H1 (cell line): ENCODE measurements at regions not wholly inside any gene's neighbourhood (a gene's known extent, or its start where the extent isn't known, plus 50 kb on each side); places are given as distances from the start of the nearest gene placed in this dataset.

Source experiments
- CTCF ChIA-PET: fragments of 300-600 bp; sonication (Branson Sonifier 250); formaldehyde crosslinking; loops from one replicate; lab custom pipeline; 2021; ENCODE audit not compliant: partially characterized antibody; lab: Charles Lee
- POLR2A ChIA-PET: fragments of 300-600 bp; sonication (Branson Sonifier 250); formaldehyde crosslinking; loops from one replicate; lab custom pipeline; 2021; ENCODE audit warnings: inconsistent platforms; ENCODE audit not compliant: partially characterized antibody; lab: Charles Lee
- DNase-seq, 2 experiments: peaks; one replicate each; pipeline versions ENCODE4 v3.0.0 to v3.0.0-alpha.2; 2010 to 2022; ENCODE audit warnings: low spot score in 2 of 2, low read depth in 1 of 2, mixed read lengths in 1 of 2
- FAIRE-seq: peaks from 2 replicates; lab custom pipeline; 2011; peaks lifted over from hg19 to GRCh38; lab: Jason Lieb, UNC
- H2AFZ ChIP-seq: 2 replicates; pipeline ENCODE4 v1.8.1; 2012; ENCODE audit warnings: low read length, inconsistent platforms
- H2AK5ac ChIP-seq: 2 replicates; pipeline ENCODE4 v1.6.1; 2013; ENCODE audit warnings: low read depth, low read length
- H2BK120ac ChIP-seq: replicated peaks from 2 replicates; pipeline ENCODE3; 2013; ENCODE audit warnings: low read depth, low read length, inconsistent platforms
- H2BK12ac ChIP-seq: 2 replicates; pipeline ENCODE4 v1.6.1; 2013; ENCODE audit warnings: low read depth, low read length
- H2BK15ac ChIP-seq: 2 replicates; pipeline ENCODE4 v1.6.1; 2013; ENCODE audit warnings: low read length
- H2BK20ac ChIP-seq: 2 replicates; pipeline ENCODE4 v1.6.1; 2013; ENCODE audit warnings: low read length
- H2BK5ac ChIP-seq: 2 replicates; pipeline ENCODE4 v1.6.1; 2013; ENCODE audit warnings: low read depth, low read length
- H3K14ac ChIP-seq: 2 replicates; pipeline ENCODE4 v1.6.1; 2013; ENCODE audit warnings: inconsistent platforms; ENCODE audit not compliant: insufficient read length
- H3K18ac ChIP-seq: 2 replicates; pipeline ENCODE4 v1.6.1; 2013; ENCODE audit warnings: low read length; ENCODE audit errors: extremely low read depth
- H3K23ac ChIP-seq: 2 replicates; pipeline ENCODE4 v1.6.1; 2013; ENCODE audit warnings: inconsistent platforms; ENCODE audit not compliant: insufficient read length
- H3K23me2 ChIP-seq: 2 replicates; pipeline ENCODE4 v1.6.1; 2013; ENCODE audit warnings: low read depth, low read length
- H3K27ac ChIP-seq: 2 replicates; pipeline ENCODE4 v1.6.1; 2011; ENCODE audit warnings: low read depth, low read length, inconsistent platforms
- H3K27me3 ChIP-seq, 4 experiments: replicated peaks in 1 of 4; 1 replicate in 1 of 4; 2 replicates in 3 of 4; pipeline versions ENCODE4 v1.6.1 to v1.8.1; 2011 to 2013; ENCODE audit warnings: low read length in 3 of 4, mild to moderate bottlenecking in 3 of 4, inconsistent platforms in 2 of 4, mixed read lengths in 2 of 4, moderate library complexity in 1 of 4; ENCODE audit not compliant: control insufficient read depth in 3 of 4, insufficient read depth in 3 of 4; ENCODE audit errors: extremely low read depth in 1 of 4
- H3K36me3 ChIP-seq, 4 experiments: 2 replicates each; pipeline versions ENCODE4 v1.6.1 to v1.8.1; 2011 to 2013; ENCODE audit warnings: mild to moderate bottlenecking in 4 of 4, low read length in 3 of 4, moderate library complexity in 2 of 4, control low read depth in 1 of 4, inconsistent platforms in 1 of 4; ENCODE audit not compliant: insufficient read depth in 4 of 4, control insufficient read depth in 2 of 4
- H3K4ac ChIP-seq: replicated peaks from 2 replicates; pipeline ENCODE3; 2013; ENCODE audit warnings: low read length, low read depth, mixed read lengths, inconsistent platforms; ENCODE audit not compliant: insufficient read length
- H3K4me1 ChIP-seq, 4 experiments: replicated peaks in 1 of 4; 1 replicate in 1 of 4; 2 replicates in 3 of 4; pipeline versions ENCODE4 v1.6.1 to v1.8.1; 2011 to 2013; ENCODE audit warnings: low read length in 3 of 4, inconsistent platforms in 2 of 4, mixed read lengths in 1 of 4; ENCODE audit not compliant: insufficient read depth in 4 of 4, control insufficient read depth in 3 of 4
- H3K4me2 ChIP-seq, 2 experiments: 2 replicates each; pipeline versions ENCODE4 v1.6.1 to v1.8.1; 2011 to 2013; ENCODE audit warnings: low read depth in 2 of 2, low read length in 2 of 2, control low read depth in 1 of 2, inconsistent platforms in 1 of 2, mild to moderate bottlenecking in 1 of 2; ENCODE audit not compliant: insufficient read depth in 1 of 2
- H3K4me3 ChIP-seq, 4 experiments: fragments of 200-600, 300-600 bp in 1 of 4; sonication (generic), shearing (Covaris generic), sonication (Bioruptor Twin) in 1 of 4; 2 replicates each; pipeline versions ENCODE4 v1.5.1 to v1.8.1; 2011 to 2016; ENCODE audit warnings: low read length in 4 of 4, low read depth in 3 of 4, control low read depth in 2 of 4, inconsistent platforms in 2 of 4, mild to moderate bottlenecking in 2 of 4, mixed read lengths in 1 of 4, moderate library complexity in 1 of 4; ENCODE audit not compliant: insufficient read depth in 2 of 4; ENCODE audit errors: extremely low read depth in 1 of 4
- H3K56ac ChIP-seq: replicated peaks from 2 replicates; pipeline ENCODE3; 2013; ENCODE audit warnings: low read depth, mild to moderate bottlenecking, mixed read lengths, low read length, inconsistent platforms; ENCODE audit not compliant: insufficient read length
- H3K79me1 ChIP-seq: 2 replicates; pipeline ENCODE4 v1.6.1; 2013; ENCODE audit warnings: low read depth, low read length, control low read depth
- H3K79me2 ChIP-seq, 2 experiments: 2 replicates each; pipeline versions ENCODE4 v1.6.1 to v1.8.1; 2012 to 2013; ENCODE audit warnings: low read length in 2 of 2, mild to moderate bottlenecking in 2 of 2, inconsistent platforms in 1 of 2; ENCODE audit not compliant: insufficient read depth in 2 of 2, control insufficient read depth in 1 of 2
- H3K9ac ChIP-seq, 4 experiments: replicated peaks in 1 of 4; 1 replicate in 1 of 4; 2 replicates in 3 of 4; pipeline versions ENCODE4 v1.6.1 to v1.8.1; 2011 to 2013; ENCODE audit warnings: low read depth in 3 of 4, low read length in 3 of 4, control low read depth in 2 of 4, mild to moderate bottlenecking in 2 of 4, moderate library complexity in 2 of 4, inconsistent platforms in 1 of 4; ENCODE audit errors: extremely low read depth in 1 of 4
- H3K9me3 ChIP-seq, 2 experiments: 2 replicates each; pipeline versions ENCODE4 v1.6.1 to v1.8.1; 2012 to 2013; ENCODE audit warnings: mild to moderate bottlenecking in 2 of 2, moderate library complexity in 2 of 2, control low read depth in 1 of 2, inconsistent platforms in 1 of 2, low read depth in 1 of 2, low read length in 1 of 2, mixed read lengths in 1 of 2; ENCODE audit not compliant: insufficient read depth in 2 of 2
- H4K20me1 ChIP-seq, 2 experiments: replicated peaks in 1 of 2; 2 replicates each; pipeline versions ENCODE3 to v1.8.1; 2011 to 2013; ENCODE audit warnings: inconsistent platforms in 2 of 2, low read length in 2 of 2, mild to moderate bottlenecking in 1 of 2; ENCODE audit not compliant: insufficient read depth in 2 of 2, control insufficient read depth in 1 of 2
- H4K5ac ChIP-seq: 2 replicates; pipeline ENCODE4 v1.6.1; 2013; ENCODE audit warnings: low read length, low read depth, mixed read lengths, inconsistent platforms; ENCODE audit not compliant: insufficient read length
- H4K8ac ChIP-seq: 2 replicates; pipeline ENCODE4 v1.8.0; 2013; ENCODE audit warnings: mild to moderate bottlenecking, moderate library complexity, low read length, inconsistent platforms; ENCODE audit not compliant: insufficient read depth; ENCODE audit errors: extremely low read depth
- H4K91ac ChIP-seq: replicated peaks from 2 replicates; pipeline ENCODE3; 2013; ENCODE audit warnings: low read length, mixed read lengths, inconsistent platforms; ENCODE audit not compliant: insufficient read length
- BCL11A ChIP-seq, 2 experiments: IDR thresholded peaks; one replicate each; pipeline ENCODE4 v1.6.1; 2011; ENCODE audit warnings: low read depth in 2 of 2, low read length in 2 of 2, mild to moderate bottlenecking in 2 of 2
- CHD1 ChIP-seq: IDR thresholded peaks from 2 replicates; pipeline ENCODE4 v1.6.1; 2012; ENCODE audit warnings: low read depth, low read length, improper control_type of control experiment
- CTBP2 ChIP-seq: IDR thresholded peaks from 2 replicates; pipeline ENCODE4 v1.7.0; 2011; ENCODE audit warnings: borderline replicate concordance, mild to moderate bottlenecking, moderate library complexity, mixed read lengths, low read length; ENCODE audit not compliant: insufficient read depth, insufficient read length
- EP300 ChIP-seq, 2 experiments: IDR thresholded peaks; 1 replicate in 1 of 2; 2 replicates in 1 of 2; pipeline ENCODE4 v1.6.1; 2011 to 2012; ENCODE audit warnings: low read depth in 2 of 2, low read length in 2 of 2, mild to moderate bottlenecking in 2 of 2, borderline replicate concordance in 1 of 2, inconsistent platforms in 1 of 2, moderate library complexity in 1 of 2
- JUN ChIP-seq: IDR thresholded peaks from 2 replicates; pipeline ENCODE4 v1.6.1; 2011; ENCODE audit warnings: low read depth, mild to moderate bottlenecking, improper control_type of control experiment, low read length
- KDM1A ChIP-seq: fragments of 200-600, 300-600 bp; sonication (generic); IDR thresholded peaks from 2 replicates; pipeline ENCODE4 v1.7.1; 2016; ENCODE audit warnings: mild to moderate bottlenecking, low read length, borderline replicate concordance
- KDM4A ChIP-seq: IDR thresholded peaks from one replicate; pipeline ENCODE4 v1.7.1; 2012; ENCODE audit warnings: low read depth, mild to moderate bottlenecking, moderate library complexity, low read length, inconsistent platforms; ENCODE audit not compliant: severe bottlenecking
- POU5F1 ChIP-seq: IDR thresholded peaks from 2 replicates; pipeline ENCODE4 v1.6.1; 2011; ENCODE audit warnings: low read depth, mild to moderate bottlenecking, low read length, moderate library complexity
- SAP30 ChIP-seq: fragments of 300-600 bp; sonication (generic); IDR thresholded peaks from 2 replicates; pipeline ENCODE4 v1.7.1; 2012; ENCODE audit warnings: low read length, moderate library complexity, mild to moderate bottlenecking, inconsistent platforms; ENCODE audit not compliant: insufficient read depth, insufficient replicate concordance
- SIX5 ChIP-seq: IDR thresholded peaks from 2 replicates; pipeline ENCODE4 v1.6.1; 2011; ENCODE audit warnings: mild to moderate bottlenecking, low read depth, low read length
- TAF1 ChIP-seq: IDR thresholded peaks from 2 replicates; pipeline ENCODE4 v1.6.1; 2011; ENCODE audit warnings: mild to moderate bottlenecking, low read depth, low read length
- TCF12 ChIP-seq: IDR thresholded peaks from 2 replicates; pipeline ENCODE4 v1.6.1; 2011; ENCODE audit warnings: low read depth, mild to moderate bottlenecking, low read length
- ZNF274 ChIP-seq: IDR thresholded peaks from 2 replicates; pipeline ENCODE4 v1.7.0; 2012; ENCODE audit warnings: low read length, borderline replicate concordance; ENCODE audit errors: extremely low read depth
- WGBS, 2 experiments: shearing (Covaris generic) in 1 of 2; methylation state at CpG; one replicate each; pipeline versions ENCODE4 v1.1.6 to v1.1.7; 2013 to 2015; ENCODE audit warnings: low lambda C conversion rate in 2 of 2, mixed read lengths in 2 of 2, inconsistent platforms in 1 of 2, low coverage in 1 of 2, missing lambda C conversion rate in 1 of 2; ENCODE audit not compliant: insufficient replicate concordance in 2 of 2, insufficient coverage in 1 of 2, insufficient read length in 1 of 2; ENCODE audit errors: extremely low coverage in 1 of 2, missing lambda C conversion rate in 1 of 2; 5-methylcytosine and 5-hydroxymethylcytosine counted together

GRCh38 chr1:96982118-96982517, 260.5 kb downstream of the PTBP2 start:
- H3K23ac ChIP-seq = no peak overlapping the region
- no peak overlapping the region for H3K27ac ChIP-seq
- H2AFZ ChIP-seq = no peak overlapping the region
- no peaks in the 10 kb centered on the region for H3K79me1 ChIP-seq
- H2BK15ac ChIP-seq = no peak overlapping the region
- H3K9me3 ChIP-seq = no peaks in the 10 kb centered on the region
- no peaks in the 10 kb centered on the region for H3K27me3 ChIP-seq
- H3K14ac ChIP-seq = no peak overlapping the region
- TF ChIP-seq SAP30 (no peak), CTBP2 (no peak), SIX5 (no peak), JUN (no peak), KDM4A (no peak), BCL11A (IDR thresholded peaks at IDR 0.05; ENCODE audit: low read depth in 2 of 2, low read length in 2 of 2) (no peak), TCF12 (no peak), CHD1 (no peak), KDM1A (no peak), EP300 (IDR thresholded peaks at IDR 0.05; ENCODE audit: borderline replicate concordance in 1 of 2, low read depth in 2 of 2, low read length in 2 of 2) (no peak), ZNF274 (no peak), TAF1 (no peak), POU5F1 (no peak)
- no peak overlapping the region for H3K4me2 ChIP-seq
- H3K4ac ChIP-seq = no peak overlapping the region
- DNase-seq (no peak), FAIRE-seq (no peak)
- POLR2A ChIA-PET = no interaction called here
- no peak overlapping the region for H3K4me3 ChIP-seq
- no peak overlapping the region for H4K5ac ChIP-seq
- CTCF ChIA-PET = interaction anchor here (0.9 to 1.8 kb wide), 5 partner anchors 8 to 34 kb away, joined by 3 to 5 read pairs (median 3); no protein-coding TSS in a partner anchor
- no peak overlapping the region for H3K56ac ChIP-seq
- no peak overlapping the region for H4K91ac ChIP-seq
- H3K4me1 ChIP-seq = peaks cover 0 to 7% (median 3%) of the 10 kb centered on the region in 4 experiments; a peak in 3 of 7 replicates
- no peak overlapping the region for H2BK5ac ChIP-seq
- H3K23me2 ChIP-seq = no peaks in the 10 kb centered on the region
- no peak overlapping the region for H2BK20ac ChIP-seq
- H4K20me1 ChIP-seq = no peaks in the 10 kb centered on the region
- H2AK5ac ChIP-seq = no peak overlapping the region
- no peak overlapping the region for H2BK12ac ChIP-seq
- H3K18ac ChIP-seq = no peak overlapping the region
- H3K9ac ChIP-seq = no peak overlapping the region
- H3K36me3 ChIP-seq = no peaks in the 10 kb centered on the region
- no peaks in the 10 kb centered on the region for H3K79me2 ChIP-seq
- H4K8ac ChIP-seq = no peak overlapping the region
- 87% methylated on average over 3 of the region's 3 CpGs; no CpG with 5 or more reads in 1 of the 2 experiments for WGBS, 2 experiments
- no peak overlapping the region for H2BK120ac ChIP-seq
